ENCODE measurements at regions not wholly inside any gene's neighbourhood (a gene's known extent, or its start where the extent isn't known, plus 50 kb on each side); places are given as distances from the start of the nearest gene placed in this dataset.
"Not testable (repeated sequence)": the region's sequence is repeated elsewhere in the genome, so short reads cannot be mapped to it uniquely, and the experiment has no call there.

GRCh38 chr9:138174954-138175353 is 297.4 kb downstream of the CACNA1B start:
- DNase-seq: not testable (repeated sequence)

- not testable (repeated sequence) for DNase-seq
These were observed 297.8 kb downstream of the CACNA1B start for GRCh38 chr9:138175354-138175753.

GRCh38 chr9:138177091-138177490 is 299.5 kb downstream of the CACNA1B start:
- DNase-seq: not testable (repeated sequence)

GRCh38 chr9:138179003-138179402 is 301.4 kb downstream of the CACNA1B start:
- DNase-seq: peak; percentile 55

- not testable (repeated sequence) for DNase-seq
These were observed 302.1 kb downstream of the CACNA1B start for GRCh38 chr9:138179671-138180070.

- not testable (repeated sequence) for DNase-seq
These were observed 304.4 kb downstream of the CACNA1B start for GRCh38 chr9:138181963-138182362.

- DNase-seq: peak; percentile 19
These were observed 319.6 kb downstream of the CACNA1B start for GRCh38 chr9:138197156-138197555.

GRCh38 chr9:138198963-138199362 is 321.4 kb downstream of the CACNA1B start:
- peak; percentile 16 for DNase-seq

GRCh38 chr9:138199917-138200316 is 322.3 kb downstream of the CACNA1B start:
- peak; percentile 6 for DNase-seq

GRCh38 chr9:138200481-138201142 is 323.0 kb downstream of the CACNA1B start:
- DNase-seq: peak; percentile 7

- DNase-seq: peak; percentile 29
These were observed 323.7 kb downstream of the CACNA1B start for GRCh38 chr9:138201167-138201889.

- DNase-seq: peak; percentile 14
These were observed 324.5 kb downstream of the CACNA1B start for GRCh38 chr9:138202043-138202442.

GRCh38 chr9:138203304-138203703 is 325.7 kb downstream of the CACNA1B start:
- DNase-seq: peak; percentile 13

- DNase-seq: not testable (repeated sequence)
These were observed 326.3 kb downstream of the CACNA1B start for GRCh38 chr9:138203872-138204271.

- DNase-seq: peak; percentile 22
These were observed 328.5 kb downstream of the CACNA1B start for GRCh38 chr9:138206108-138206507.

GRCh38 chr9:138207300-138208179 is 330.0 kb downstream of the CACNA1B start:
- DNase-seq: peak; percentile 22

- DNase-seq: peak; percentile 30
These were observed 331.6 kb downstream of the CACNA1B start for GRCh38 chr9:138209071-138209644.

- peak; percentile 25 for DNase-seq
These were observed 332.9 kb downstream of the CACNA1B start for GRCh38 chr9:138210388-138210986.

GRCh38 chr9:138211070-138211469 is 333.5 kb downstream of the CACNA1B start:
- DNase-seq: not testable (repeated sequence)

- DNase-seq: peak; percentile 79
These were observed 334.1 kb downstream of the CACNA1B start for GRCh38 chr9:138211544-138212219.

- peak; percentile 13 for DNase-seq
These were observed 335.2 kb downstream of the CACNA1B start for GRCh38 chr9:138212811-138213210.

- not testable (repeated sequence) for DNase-seq
These were observed 336.2 kb downstream of the CACNA1B start for GRCh38 chr9:138213748-138214147.
